Fibroblast of lung (primary cell): ENCODE measurements at regions not wholly inside any gene's neighbourhood (a gene's known extent, or its start where the extent isn't known, plus 50 kb on each side); places are given as distances from the start of the nearest gene placed in this dataset.
A peak's percentile ranks its signal among the peaks of the same experiment; 100 is the strongest.
"Not testable (repeated sequence)": the region's sequence is repeated elsewhere in the genome, so short reads cannot be mapped to it uniquely, and the experiment has no call there.

Experiments used
- DNase-seq, 2 donors: peaks; one replicate each; pipeline versions ENCODE4 v3.0.0 to v3.0.0-alpha.2; 2010; ENCODE audit warnings: low read depth in 2 of 2
- H2AFZ ChIP-seq: 2 replicates; pipeline ENCODE4 v1.5.1; 2012; ENCODE audit warnings: low read length, control low read depth, inconsistent platforms
- H3K27ac ChIP-seq: 2 replicates; pipeline ENCODE4 v1.5.1; 2011; ENCODE audit warnings: low read length, control low read depth; ENCODE audit not compliant: insufficient read depth
- H3K27me3 ChIP-seq: 2 replicates; pipeline ENCODE4 v1.5.1; 2011; ENCODE audit warnings: mild to moderate bottlenecking, low read length; ENCODE audit not compliant: control insufficient read depth, insufficient read depth
- H3K36me3 ChIP-seq: 2 replicates; pipeline ENCODE4 v1.5.1; 2011; ENCODE audit warnings: low read length; ENCODE audit not compliant: control insufficient read depth, insufficient read depth
- H3K4me1 ChIP-seq: 2 replicates; pipeline ENCODE4 v1.5.1; 2011; ENCODE audit warnings: low read length; ENCODE audit not compliant: control insufficient read depth, insufficient read depth; ENCODE audit errors: extremely low read depth
- H3K4me2 ChIP-seq: 2 replicates; pipeline ENCODE4 v1.5.1; 2011; ENCODE audit warnings: low read length, control low read depth; ENCODE audit not compliant: insufficient read depth; ENCODE audit errors: extremely low read depth
- H3K4me3 ChIP-seq, 4 experiments: fragments of 200-600 bp in 1 of 4; sonication (generic) in 1 of 4; replicated peaks in 1 of 4; 2 replicates each; pipeline ENCODE4 v1.5.1; 2011 to 2016; ENCODE audit warnings: low read length in 4 of 4, low read depth in 3 of 4, mild to moderate bottlenecking in 3 of 4, control low read depth in 2 of 4, inconsistent platforms in 1 of 4, mixed read lengths in 1 of 4; ENCODE audit not compliant: insufficient read depth in 1 of 4; ENCODE audit errors: control extremely low read depth in 1 of 4
- H3K79me2 ChIP-seq: 2 replicates; pipeline ENCODE4 v1.5.1; 2012; ENCODE audit warnings: mild to moderate bottlenecking, low read length, inconsistent platforms; ENCODE audit not compliant: control insufficient read depth, insufficient read depth
- H3K9ac ChIP-seq: 2 replicates; pipeline ENCODE4 v1.5.1; 2011; ENCODE audit warnings: mild to moderate bottlenecking, low read length, control low read depth; ENCODE audit not compliant: insufficient read depth
- H3K9me3 ChIP-seq: 2 replicates; pipeline ENCODE4 v1.5.1; 2012; ENCODE audit warnings: low read depth, low read length; ENCODE audit not compliant: control insufficient read depth, insufficient read depth
- H4K20me1 ChIP-seq: 2 replicates; pipeline ENCODE4 v1.5.1; 2011; ENCODE audit warnings: low read length; ENCODE audit not compliant: control insufficient read depth, insufficient read depth; ENCODE audit errors: extremely low read depth
- EZH2 ChIP-seq: IDR thresholded peaks from 2 replicates; pipeline ENCODE4 v1.5.1; 2012; ENCODE audit warnings: low read length, control low read depth, mild to moderate bottlenecking; ENCODE audit errors: missing control alignments
- TF ChIP-seq, protein P1 (sequence below), 2 donors: IDR thresholded peaks in 1 of 2; conservative IDR thresholded peaks in 1 of 2; 1 replicate in 1 of 2; 2 replicates in 1 of 2; pipeline ENCODE4 v1.5.1; 2011 to 2012; ENCODE audit warnings: low read length in 2 of 2, control low read depth in 1 of 2, inconsistent platforms in 1 of 2, low read depth in 1 of 2, mild to moderate bottlenecking in 1 of 2

DNA sequence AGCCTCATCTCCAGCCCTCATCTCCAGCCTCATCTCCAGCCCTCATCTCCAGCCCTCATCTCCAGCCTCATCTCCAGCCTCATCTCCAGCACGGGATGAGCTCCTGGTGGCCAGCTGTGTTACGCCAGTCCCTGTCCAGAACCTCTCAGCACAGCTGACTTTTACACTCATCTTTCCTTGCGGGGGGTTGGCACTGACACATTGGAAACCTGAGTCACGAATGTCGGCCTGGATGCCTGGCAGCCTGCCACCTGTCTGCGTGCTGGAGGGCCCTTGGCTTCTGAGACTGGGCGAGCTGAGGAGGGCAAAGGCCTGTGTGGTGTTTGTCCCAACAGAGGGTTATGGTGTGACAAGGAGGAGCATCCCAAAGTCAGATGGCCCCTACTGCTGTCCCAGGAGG is 66.1 kb upstream of the HGFAC start:
- Histone ChIP-seq H3K79me2 (no peaks in the 10 kb centered on the region), H3K9ac (no peak overlapping the region), H3K4me1 (peaks cover 5% of the 10 kb centered on the region), H3K27ac (no peak overlapping the region), H3K27me3 (no peaks in the 10 kb centered on the region), H3K36me3 (no peaks in the 10 kb centered on the region), H2AFZ (no peak overlapping the region), H3K9me3 (no peaks in the 10 kb centered on the region), H3K4me2 (no peak overlapping the region), H4K20me1 (no peaks in the 10 kb centered on the region), H3K4me3 (no peak overlapping the region)
- TF ChIP-seq, protein P1, sequence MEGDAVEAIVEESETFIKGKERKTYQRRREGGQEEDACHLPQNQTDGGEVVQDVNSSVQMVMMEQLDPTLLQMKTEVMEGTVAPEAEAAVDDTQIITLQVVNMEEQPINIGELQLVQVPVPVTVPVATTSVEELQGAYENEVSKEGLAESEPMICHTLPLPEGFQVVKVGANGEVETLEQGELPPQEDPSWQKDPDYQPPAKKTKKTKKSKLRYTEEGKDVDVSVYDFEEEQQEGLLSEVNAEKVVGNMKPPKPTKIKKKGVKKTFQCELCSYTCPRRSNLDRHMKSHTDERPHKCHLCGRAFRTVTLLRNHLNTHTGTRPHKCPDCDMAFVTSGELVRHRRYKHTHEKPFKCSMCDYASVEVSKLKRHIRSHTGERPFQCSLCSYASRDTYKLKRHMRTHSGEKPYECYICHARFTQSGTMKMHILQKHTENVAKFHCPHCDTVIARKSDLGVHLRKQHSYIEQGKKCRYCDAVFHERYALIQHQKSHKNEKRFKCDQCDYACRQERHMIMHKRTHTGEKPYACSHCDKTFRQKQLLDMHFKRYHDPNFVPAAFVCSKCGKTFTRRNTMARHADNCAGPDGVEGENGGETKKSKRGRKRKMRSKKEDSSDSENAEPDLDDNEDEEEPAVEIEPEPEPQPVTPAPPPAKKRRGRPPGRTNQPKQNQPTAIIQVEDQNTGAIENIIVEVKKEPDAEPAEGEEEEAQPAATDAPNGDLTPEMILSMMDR (conservative IDR thresholded peaks at IDR 0.05 in 1 of 2, IDR thresholded peaks at IDR 0.05 in 1 of 2; ENCODE audit: low read depth in 1 of 2, low read length in 2 of 2), result no peak
- no peak for TF ChIP-seq EZH2
- DNase-seq, result peak; percentile 58 to 75

GRCh38 chr4:3376266-3376665 is 65.5 kb upstream of the HGFAC start:
- Histone ChIP-seq H3K9me3 (no peaks in the 10 kb centered on the region), H3K4me3 (no peak overlapping the region), H3K36me3 (no peaks in the 10 kb centered on the region), H3K27me3 (no peaks in the 10 kb centered on the region), H4K20me1 (no peaks in the 10 kb centered on the region), H3K79me2 (no peaks in the 10 kb centered on the region), H3K9ac (no peak overlapping the region), H3K4me2 (no peak overlapping the region), H3K27ac (no peak overlapping the region), H3K4me1 (peaks cover 5% of the 10 kb centered on the region), H2AFZ (no peak overlapping the region)
- no peak for TF ChIP-seq EZH2
- TF ChIP-seq, protein P1 (conservative IDR thresholded peaks at IDR 0.05 in 1 of 2, IDR thresholded peaks at IDR 0.05 in 1 of 2; ENCODE audit: low read depth in 1 of 2, low read length in 2 of 2), result no peak
- DNase-seq, result no peak

DNA sequence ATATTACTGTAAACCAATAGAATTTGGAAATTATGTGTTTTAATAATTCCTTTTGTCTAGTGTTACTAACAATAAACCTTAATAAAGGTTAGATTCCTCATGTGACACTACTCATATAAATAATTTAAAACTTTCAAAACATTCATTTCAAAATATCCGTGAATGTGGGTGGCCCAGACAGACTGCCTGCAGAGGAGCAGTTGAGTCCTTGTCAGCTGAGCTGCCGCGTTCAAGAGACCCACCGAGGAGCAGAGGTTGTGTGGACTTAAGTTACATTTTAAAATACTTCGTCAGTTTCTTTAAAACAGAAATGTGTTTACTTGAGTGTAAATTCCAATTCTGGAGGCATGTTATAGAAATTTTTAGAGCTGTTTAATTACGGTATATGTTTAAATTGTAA is 64.2 kb upstream of the HGFAC start:
- no peak overlapping the region for H3K4me2 ChIP-seq
- no peaks in the 10 kb centered on the region for H3K27me3 ChIP-seq
- H2AFZ ChIP-seq, result no peak overlapping the region
- no peaks in the 10 kb centered on the region for H3K36me3 ChIP-seq
- no peaks in the 10 kb centered on the region for H3K79me2 ChIP-seq
- no peak overlapping the region for H3K9ac ChIP-seq
- H3K9me3 ChIP-seq, result no peaks in the 10 kb centered on the region
- H3K4me1 ChIP-seq, result peaks cover 5% of the 10 kb centered on the region
- TF ChIP-seq, protein P1 (conservative IDR thresholded peaks at IDR 0.05 in 1 of 2, IDR thresholded peaks at IDR 0.05 in 1 of 2; ENCODE audit: low read depth in 1 of 2, low read length in 2 of 2), result no peak
- TF ChIP-seq EZH2, result no peak
- H3K27ac ChIP-seq, result no peak overlapping the region
- no peak for DNase-seq
- no peak overlapping the region for H3K4me3 ChIP-seq
- H4K20me1 ChIP-seq, result no peaks in the 10 kb centered on the region

GRCh38 chr4:3380336-3380735 is 61.4 kb upstream of the HGFAC start:
- H3K36me3 ChIP-seq, DNase-seq, H3K4me3 ChIP-seq, H2AFZ ChIP-seq, H3K27ac ChIP-seq, H3K4me1 ChIP-seq, H3K9me3 ChIP-seq, H4K20me1 ChIP-seq, H3K79me2 ChIP-seq, H3K9ac ChIP-seq, H3K4me2 ChIP-seq, H3K27me3 ChIP-seq: not testable (repeated sequence)

- DNase-seq, H3K4me1 ChIP-seq, H3K9ac ChIP-seq, H3K79me2 ChIP-seq, H2AFZ ChIP-seq, H3K27me3 ChIP-seq, H3K36me3 ChIP-seq, H3K9me3 ChIP-seq, H3K27ac ChIP-seq, H3K4me2 ChIP-seq, H4K20me1 ChIP-seq, H3K4me3 ChIP-seq: not testable (repeated sequence)
Observed at GRCh38 chr4:3381208-3381607, 60.6 kb upstream of the HGFAC start.
